GM21619 (cell line): ENCODE measurements at regions not wholly inside any gene's neighbourhood (a gene's known extent, or its start where the extent isn't known, plus 50 kb on each side); places are given as distances from the start of the nearest gene placed in this dataset.

ENCODE experiments used
- ATAC-seq: cut with Tn5 transposase; IDR thresholded peaks from one replicate; pipeline ENCODE4 v1.9.1; 2021; ENCODE audit not compliant: unreplicated experiment

DNA sequence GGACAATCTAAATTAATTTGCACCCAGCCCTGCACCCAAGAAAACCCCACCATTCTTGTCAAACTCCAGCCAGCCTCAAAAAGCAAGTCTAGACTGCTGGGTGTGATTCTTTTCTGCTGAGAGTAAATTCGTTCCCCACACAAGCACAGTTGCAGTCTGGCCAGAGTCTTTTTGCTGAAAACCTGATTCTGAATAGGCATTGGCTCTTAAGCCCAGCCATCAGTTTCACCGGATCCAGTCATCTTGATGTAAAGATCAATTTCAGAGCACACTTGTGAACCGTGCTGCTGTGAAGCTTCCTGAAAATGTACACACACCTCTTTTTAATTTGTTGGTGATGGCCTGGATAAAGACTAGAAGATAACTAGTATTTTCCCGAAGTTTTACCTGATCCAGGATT, 159.4 kb upstream of the GGTLC1 start:
- ATAC-seq: no peak

DNA sequence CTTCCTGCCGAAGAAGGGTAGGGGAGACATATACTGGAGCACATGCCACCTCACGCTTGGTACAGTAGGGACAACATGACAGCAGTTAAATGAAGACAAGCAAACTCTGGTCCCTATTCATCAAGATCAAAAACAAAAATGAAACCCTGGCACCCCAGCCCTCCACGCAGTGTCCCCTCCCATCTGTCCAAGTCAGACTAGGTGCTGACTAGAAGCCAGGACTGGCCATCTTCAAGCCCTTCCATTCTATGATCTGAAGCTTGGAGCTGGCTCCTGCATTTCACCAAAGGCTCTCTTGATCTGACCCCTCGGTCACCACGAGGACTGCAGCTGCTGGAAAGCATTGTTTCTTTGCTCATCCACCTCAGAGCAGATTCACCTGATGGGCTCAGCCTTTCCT, 158.9 kb upstream of the GGTLC1 start:
- ATAC-seq: no peak

DNA sequence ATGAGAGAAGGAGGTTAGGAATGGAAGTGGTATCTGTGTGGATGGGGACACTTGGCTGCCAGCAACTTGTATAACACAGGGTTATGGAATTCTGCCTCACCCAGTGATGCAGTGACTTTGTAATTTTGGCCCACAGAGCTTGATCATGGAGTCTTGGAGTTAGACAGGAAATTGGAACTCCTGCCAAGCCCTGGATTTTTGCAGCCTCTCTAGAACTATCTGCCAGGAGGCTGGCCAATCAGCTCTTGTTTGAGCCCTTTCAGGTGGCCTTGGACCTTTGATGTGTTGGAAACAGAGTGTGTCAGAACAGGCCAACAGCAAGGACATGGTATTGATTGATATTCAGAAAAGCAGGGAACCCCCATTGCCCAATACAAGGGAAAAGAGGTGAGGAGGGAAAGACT, 157.7 kb upstream of the GGTLC1 start:
- no peak for ATAC-seq

DNA sequence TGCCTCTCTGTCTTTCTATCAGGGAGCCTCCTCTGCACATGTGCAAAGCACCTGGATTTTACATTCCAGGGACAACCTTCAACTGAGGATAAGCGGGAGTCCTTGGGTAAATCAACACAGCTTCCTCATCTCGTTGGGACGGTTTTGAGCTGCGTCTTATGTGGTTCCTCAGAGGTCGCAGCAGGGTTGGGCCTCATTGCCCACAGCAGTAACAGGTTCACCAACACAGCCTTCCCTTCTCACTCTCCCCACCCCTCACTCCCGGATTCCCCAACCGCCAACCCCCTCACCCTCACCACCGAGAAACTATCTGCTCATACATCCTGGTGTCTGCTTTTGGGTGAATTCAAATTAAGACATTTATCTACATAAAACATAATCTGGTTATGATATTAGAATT, 155.8 kb upstream of the GGTLC1 start:
- ATAC-seq: no peak

DNA sequence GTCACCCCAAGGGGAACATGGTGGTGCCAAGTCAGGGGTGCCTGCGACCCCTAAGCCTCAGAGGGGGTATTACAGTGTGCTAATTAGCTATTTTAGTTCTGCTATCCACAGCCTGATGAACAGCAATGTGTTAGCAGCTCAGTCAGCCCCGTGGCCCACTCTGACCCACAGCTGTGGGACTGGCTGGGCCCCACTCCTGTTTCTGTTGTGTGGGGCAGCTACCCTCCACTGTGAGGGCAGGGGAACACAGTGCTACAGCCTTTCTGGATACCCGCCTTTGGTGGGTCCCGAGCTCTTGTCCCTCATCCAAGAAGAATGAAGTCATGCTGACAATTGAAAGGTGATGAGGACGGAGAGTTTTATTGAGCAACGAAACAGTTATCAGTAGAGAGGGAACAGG, 152.5 kb upstream of the GGTLC1 start:
- no peak for ATAC-seq

DNA sequence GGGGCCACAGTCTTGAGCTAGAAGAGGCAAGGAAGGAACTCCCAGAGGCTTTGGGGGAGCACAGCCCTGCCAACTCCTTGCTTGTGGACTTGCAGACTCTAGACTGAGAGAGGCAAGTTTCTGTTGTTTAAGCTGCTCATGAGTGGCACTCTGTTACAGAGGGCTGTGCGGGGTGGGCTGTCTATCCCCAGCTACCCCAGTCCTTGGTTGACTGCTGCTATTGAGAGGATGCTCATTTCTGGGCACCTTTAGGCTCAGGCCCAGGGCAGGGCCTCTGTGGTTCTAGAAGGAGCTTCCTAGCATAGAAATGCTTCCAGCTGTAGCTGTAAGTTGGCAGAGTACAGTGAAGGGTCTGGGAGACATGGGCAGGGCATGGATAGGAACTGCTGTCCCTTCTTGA, 151.3 kb upstream of the GGTLC1 start:
- no peak for ATAC-seq

DNA sequence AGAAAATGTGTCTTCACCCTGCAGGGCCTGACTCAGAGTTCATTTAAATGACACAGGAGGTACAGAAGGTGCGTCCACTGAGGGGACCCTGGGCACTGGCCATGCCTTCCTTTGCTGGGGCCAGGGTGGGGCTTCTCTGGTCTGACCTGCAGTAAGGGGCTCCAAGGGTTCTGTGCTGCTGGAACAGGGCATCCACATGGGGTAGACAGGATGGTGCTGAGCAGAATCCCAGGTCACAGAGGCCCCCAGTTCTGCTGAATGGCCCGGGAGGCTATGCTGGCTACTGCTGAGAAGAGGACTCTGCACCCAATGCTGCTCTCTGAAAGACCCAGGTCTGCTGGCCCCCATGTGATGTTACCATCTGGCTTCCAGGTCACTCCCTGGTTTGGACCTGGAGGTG, 150.4 kb upstream of the GGTLC1 start:
- ATAC-seq: no peak

DNA sequence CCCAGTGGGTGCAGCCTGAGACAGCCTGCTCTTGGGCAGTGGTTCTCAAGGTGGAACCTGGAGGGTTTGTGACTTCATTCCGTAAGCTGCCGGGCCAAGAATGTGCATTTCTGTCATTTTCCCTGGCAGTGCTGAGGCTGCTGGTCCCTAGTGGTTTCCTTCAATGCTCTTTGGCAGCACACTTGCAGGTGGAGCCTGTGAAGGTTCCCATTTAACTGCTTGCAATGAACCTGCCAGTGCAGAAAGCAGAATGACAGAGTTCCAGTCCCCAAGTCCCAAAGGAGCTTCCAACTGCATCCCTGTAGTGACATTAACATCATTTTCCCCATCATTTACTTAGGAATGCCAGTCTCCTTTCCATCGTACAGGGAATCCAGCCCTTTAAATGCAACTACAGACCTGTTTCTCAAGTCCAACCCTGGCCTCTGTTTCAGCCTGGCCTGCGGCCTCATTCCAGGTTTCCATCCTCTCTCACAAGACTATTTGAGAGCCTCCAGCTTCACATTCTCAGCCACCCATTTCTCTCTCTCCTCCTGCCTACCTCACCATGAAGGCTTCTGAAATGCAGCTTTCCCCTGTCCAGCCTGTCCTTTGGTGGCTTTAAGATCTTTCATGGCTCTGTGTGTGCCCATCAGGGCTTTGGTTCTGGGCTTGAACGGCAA, 149.7 kb upstream of the GGTLC1 start:
- no peak for ATAC-seq

DNA sequence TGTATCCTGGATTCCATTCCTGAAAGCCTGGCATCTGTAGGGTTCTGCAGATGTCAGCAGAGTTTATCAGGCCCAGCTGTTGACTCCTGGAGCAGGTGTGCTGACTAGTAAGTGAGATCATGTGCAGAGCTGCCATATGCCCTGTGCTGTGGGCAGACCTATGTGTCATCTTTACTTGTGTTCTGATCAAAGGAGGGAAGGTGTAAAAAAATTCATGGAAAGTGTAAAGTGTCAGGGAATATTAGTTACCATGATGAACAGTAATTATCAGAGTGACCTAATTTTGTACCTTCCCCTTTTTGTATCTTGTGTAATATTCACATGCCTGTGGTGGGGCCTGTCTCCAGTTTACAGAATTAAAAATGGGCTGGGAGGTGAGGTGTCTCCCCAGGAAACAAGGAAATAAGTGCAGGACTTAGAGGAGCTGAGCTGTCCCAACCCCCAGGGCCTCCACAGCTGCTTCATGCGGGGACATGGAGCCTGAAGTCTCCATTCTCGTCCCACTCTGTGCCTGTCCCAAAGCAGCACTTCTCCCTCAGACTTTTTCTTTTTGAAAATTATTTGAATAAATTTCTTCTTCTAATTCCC, 148.2 kb upstream of the GGTLC1 start:
- ATAC-seq: no peak

DNA sequence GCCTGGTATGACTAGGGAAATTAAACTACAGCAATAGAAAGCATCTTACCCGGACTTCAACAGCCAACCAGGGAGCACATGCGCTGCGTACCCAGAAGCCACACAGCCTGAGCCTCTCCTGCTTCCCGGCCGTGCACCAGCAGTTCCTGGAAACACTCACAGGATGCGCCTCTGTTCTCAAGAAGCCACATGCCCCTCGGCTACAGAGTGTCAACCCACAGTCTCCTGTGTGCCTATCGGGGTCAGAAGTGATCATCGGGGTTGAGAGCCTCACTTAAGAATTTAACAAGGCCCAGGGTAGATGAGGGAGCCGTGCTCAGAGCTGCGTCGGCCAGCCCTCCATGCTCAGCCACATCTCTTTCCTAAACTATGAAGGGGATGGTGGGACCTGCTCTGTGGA, 147.2 kb upstream of the GGTLC1 start:
- ATAC-seq: no peak

DNA sequence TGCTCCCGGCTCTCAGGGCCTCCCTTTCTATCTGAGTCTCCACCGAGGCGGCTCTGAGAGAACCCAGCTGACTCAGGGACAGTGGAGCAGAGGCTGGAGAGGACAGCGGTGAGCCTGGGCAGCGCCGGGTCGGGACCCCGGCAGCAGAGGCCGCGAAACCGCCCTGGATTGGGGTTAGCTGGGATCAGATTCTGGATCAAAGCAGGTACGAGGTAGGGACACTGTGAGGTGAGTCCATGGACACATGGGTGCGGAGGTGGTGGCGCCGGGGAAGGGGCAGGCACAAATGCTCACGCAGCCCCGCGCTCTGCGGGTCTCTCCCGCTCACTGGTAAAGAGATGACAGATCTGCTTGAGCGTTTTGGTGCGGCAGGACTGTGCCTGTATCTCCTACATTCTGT, 146.4 kb upstream of the GGTLC1 start:
- no peak for ATAC-seq

DNA sequence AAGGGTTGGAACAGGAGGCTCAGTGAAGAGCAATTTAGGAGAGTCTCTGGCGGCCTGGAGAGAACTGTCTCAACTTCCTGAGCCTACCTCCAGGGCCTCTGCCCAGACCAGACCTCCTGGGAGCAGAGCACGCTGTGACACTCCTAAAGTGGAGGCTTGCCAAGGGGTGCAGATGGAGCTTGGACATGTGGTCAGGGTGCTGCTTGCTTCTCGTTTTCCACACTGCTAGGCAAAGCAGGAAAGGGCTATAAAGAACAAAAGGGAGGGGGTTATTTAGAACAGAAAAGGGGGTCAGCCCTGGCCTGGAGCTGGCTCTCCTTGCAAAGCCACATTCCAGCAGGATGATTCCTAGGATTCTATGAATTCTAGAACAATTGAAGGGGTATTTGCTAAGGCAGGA, 145.7 kb upstream of the GGTLC1 start:
- ATAC-seq: no peak

DNA sequence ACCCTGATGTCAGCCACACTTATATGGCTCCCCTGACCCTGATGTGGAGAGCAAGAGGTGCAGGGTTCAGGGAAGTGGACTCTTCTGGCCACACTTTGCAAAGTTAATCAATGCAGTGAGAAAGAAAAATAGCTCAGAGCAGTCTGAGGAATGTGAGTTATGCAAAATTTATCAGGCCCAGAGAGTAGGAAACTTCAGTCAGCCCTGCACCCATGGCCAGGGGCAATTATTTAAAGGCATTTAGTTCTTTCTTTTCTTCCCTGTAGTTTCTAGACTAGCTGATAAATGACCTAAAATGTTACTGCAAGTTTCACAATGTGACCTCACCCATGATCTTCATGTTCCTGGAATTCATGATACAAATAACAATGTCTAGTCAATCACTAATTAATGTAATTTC, 143.7 kb upstream of the GGTLC1 start:
- ATAC-seq: no peak

DNA sequence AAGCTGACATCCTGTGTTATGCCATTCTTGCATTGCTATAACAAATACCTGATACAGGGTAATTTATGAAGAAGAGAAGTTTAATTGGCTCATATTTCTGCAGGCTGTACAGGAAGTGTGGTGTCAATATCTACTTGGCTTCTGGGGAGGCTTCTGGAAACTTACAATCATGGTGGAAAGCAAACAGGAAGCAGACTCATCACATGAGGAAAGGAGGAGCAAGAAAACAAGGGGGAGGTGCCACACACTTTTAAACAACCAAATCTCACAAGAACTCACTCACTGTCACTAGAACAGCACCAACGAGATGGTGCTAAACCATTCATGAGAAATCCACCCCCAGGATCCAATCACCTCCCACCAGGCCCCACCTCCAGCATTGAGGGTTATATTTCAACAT, 143.1 kb upstream of the GGTLC1 start:
- ATAC-seq: no peak

DNA sequence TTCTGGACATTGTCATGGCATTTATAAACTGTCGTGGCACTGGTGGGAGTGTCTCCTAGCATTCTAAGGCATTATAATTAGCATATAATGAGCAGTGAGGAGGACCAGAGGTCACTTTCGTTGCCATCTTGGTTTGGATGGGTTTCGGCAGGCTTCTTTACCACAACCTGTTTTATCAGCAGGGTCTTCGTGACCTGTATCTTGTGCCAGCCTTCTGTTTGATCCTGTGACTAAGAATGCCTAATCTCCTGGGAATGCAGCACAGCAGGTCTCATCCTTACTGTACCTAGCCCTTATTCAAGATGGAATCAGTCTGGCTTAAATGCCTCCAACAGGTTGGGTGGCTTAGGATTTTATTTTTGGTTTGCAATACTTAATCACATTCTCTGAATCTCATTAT, 142.7 kb upstream of the GGTLC1 start:
- ATAC-seq: no peak

DNA sequence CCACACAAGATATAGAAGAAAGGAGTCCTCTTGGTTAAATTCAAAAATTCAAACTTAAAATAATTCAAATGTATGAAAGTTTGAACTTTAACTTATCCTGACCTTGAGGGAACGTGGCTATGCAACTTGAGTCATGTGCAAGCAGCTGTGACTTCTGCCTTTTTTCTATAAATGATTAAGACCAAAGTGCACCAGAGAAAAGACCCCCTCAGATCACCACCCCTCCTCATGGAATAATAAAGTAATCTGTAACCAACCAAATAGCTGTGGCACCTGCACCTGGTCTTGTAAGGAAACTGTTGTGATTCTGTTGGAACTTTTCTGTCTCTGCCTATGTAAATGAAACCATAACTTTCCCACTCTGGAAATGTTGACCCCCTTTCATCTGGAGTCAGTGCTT, 141.1 kb upstream of the GGTLC1 start:
- no peak for ATAC-seq

DNA sequence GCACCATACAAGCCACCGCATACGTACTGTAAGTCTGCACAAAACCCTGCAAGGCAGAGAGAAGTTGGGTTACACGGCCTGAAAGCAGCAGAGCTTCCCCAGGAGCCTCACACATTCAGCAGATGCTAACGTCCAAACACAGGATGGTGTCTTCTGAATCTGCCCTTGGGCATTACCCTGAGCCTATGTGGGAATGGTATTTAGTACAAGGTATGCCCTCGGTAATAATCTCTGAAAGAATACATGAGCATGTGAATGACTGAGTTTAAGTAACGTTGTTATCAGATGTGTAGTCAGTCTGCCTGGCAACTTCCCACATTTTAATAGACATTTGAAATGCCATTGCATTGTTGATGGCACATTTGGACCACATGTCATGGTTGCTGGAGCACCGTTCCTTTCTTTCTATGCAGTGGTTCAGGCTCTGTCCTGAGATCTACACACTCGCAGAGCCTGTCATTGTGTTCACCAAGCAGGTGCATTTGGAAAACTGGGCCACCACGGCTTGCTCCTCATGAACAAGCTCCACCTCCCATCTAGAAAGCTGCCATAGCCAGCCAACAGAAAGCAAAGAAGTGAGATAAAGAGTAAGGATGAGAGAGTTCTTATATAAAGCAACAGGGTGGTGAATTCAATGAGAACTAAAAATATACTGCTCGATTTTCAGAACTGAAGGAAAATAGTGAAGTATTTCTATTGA, 136.5 kb upstream of the GGTLC1 start:
- ATAC-seq: no peak

DNA sequence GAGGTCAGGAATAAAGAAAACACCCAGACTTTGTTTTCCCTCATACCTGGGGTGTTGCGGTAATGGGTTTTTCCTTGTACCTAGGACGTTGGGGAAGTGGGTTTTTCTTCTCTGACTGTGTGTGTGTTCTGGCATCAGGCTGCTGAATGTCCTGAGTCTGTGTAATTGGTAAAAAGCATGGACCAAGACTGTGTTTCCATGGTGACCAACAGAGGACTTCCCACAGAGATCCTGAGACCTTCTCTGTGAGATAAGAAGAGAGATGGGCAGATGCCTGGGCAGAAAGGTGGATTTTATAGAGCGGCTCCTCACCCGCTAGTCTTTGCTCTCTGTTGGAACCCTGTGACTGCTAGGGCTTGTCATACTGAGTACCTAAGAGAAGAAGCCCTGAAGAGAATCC, 135.4 kb upstream of the GGTLC1 start:
- ATAC-seq: no peak

DNA sequence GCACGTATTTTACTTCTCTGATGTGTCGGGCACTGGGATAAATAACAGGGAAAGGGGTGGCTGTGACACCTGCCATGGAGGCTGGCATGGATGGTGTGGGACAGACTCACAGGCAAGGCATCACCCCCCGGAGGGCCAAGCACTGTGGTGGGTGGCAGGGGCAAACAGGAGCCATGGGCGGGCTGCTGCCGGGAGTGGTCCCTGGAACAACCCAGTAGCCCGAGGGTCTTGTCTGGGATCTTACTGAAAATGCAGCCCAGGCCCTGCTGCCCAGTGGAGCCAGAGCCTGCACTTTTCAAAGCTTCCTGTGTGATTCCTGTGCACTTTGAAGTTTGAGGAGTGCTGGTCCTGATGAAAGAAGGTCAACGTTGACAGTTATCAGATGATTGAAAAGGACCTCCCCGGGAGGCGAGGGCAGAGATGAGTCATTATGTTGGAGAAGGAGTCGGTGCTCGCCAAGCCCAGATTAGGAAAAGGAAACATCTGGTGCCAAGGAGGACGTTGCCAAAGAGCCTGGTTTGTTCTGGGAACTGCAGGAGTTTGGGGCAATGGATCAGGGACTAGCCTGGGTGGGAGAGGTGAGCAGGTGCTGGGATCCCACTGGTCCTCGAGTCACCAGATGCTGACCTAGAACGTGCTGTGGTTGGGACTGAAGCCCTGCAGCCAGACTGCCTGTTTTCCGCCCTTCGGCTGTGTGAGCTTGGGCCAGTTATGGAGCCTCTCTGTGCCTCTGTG, 130.0 kb upstream of the GGTLC1 start:
- ATAC-seq: no peak

DNA sequence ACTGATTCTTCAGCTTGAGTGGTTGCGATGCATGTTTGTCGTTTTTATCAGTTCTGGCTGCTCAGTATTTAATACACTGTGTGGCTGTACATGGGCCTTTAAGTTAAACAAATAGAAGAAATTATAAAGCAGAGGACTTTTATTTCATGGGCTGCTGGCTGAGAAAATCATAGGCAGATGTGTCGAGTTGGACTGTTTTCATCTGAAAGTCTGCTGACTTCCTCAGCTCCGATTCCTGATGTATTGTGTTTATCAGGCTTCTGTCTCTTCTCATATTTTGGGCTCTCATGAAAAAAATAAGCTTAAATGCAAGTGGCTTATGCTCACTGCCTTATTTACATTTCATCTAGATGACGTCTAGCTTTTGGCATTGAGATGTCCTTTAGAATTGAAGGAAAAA, 129.5 kb upstream of the GGTLC1 start:
- ATAC-seq: no peak

DNA sequence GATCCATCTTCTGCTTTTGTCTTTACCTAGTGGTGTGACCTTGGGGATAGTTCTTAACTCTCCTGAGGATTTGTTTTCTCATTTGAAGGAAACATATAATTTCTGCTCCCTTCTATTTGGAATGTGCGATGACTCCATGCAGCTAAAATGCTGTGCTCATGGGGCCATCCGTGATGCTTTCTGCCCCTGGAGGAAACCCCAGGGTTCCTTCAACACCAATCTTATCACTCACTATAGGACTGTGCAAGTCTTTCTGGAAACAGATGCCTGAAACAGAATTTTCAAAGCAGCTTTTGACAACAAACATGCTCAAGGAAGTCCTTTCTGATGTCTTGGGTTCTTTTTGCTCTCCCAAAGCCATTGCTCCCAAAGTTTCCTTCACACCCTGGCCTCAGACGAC, 128.8 kb upstream of the GGTLC1 start:
- no peak for ATAC-seq

DNA sequence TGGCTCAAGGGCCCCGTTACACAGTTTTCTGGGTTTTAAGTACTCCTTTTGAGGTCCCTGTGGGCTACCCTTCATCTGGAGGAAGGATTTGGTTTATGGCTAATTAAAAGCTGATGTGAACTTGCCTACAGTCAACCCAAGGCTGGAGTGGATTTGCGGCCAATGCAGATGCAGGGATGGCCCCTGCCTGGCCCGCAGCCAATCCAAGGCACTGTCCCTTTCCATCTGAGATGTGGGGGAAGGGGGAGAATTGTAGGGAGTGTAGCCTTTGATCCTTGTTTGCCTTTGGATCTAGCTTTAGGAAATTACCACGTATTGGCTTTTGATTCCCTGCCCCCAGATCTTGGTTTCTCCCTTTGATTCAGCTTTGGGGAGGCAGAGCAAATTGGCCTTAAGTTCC, 128.0 kb upstream of the GGTLC1 start:
- ATAC-seq: no peak
